ENCODE measurements at regions not wholly inside any gene's neighbourhood (a gene's known extent, or its start where the extent isn't known, plus 50 kb on each side); places are given as distances from the start of the nearest gene placed in this dataset.

- Mint-ChIP-seq H3K27ac (no peak overlapping the region), H3K9me3 (no peaks in the 10 kb centered on the region), H3K27me3 (peaks cover 5% of the 10 kb centered on the region), H3K4me1 (no peaks in the 10 kb centered on the region), H3K4me3 (no peak overlapping the region), H3K36me3 (ENCODE audit: low read depth) (no peaks in the 10 kb centered on the region)
- ChIA-PET CTCF (no interaction called here), POLR2A (no interaction called here)
- no peak for DNase-seq
Measured at GRCh38 chr3:61311044-61311443, 59.8 kb upstream of the FHIT start.

- no peaks in the 10 kb centered on the region for H3K4me1 Mint-ChIP-seq
- no peaks in the 10 kb centered on the region for H3K9me3 Mint-ChIP-seq
- H3K4me3 Mint-ChIP-seq = no peak overlapping the region
- POLR2A ChIA-PET = no interaction called here
- H3K36me3 Mint-ChIP-seq (ENCODE audit: low read depth) = no peaks in the 10 kb centered on the region
- CTCF ChIA-PET = no interaction called here
- H3K27ac Mint-ChIP-seq = no peak overlapping the region
- peaks cover 5% of the 10 kb centered on the region for H3K27me3 Mint-ChIP-seq
- DNase-seq = no peak
Measured at GRCh38 chr3:61315871-61316270, 64.6 kb upstream of the FHIT start.

- CTCF ChIA-PET = no interaction called here
- H3K27me3 Mint-ChIP-seq = no peaks in the 10 kb centered on the region
- H3K27ac Mint-ChIP-seq = no peak overlapping the region
- no peak for DNase-seq
- no peaks in the 10 kb centered on the region for H3K9me3 Mint-ChIP-seq
- POLR2A ChIA-PET = no interaction called here
- H3K36me3 Mint-ChIP-seq (ENCODE audit: low read depth) = no peaks in the 10 kb centered on the region
- no peak overlapping the region for H3K4me3 Mint-ChIP-seq
- no peaks in the 10 kb centered on the region for H3K4me1 Mint-ChIP-seq
Measured at GRCh38 chr3:61323094-61323493, 71.8 kb upstream of the FHIT start.

GRCh38 chr3:61331929-61332552 is 80.8 kb upstream of the FHIT start:
- no peak for DNase-seq
- Mint-ChIP-seq H3K4me1 (no peaks in the 10 kb centered on the region), H3K4me3 (no peak overlapping the region), H3K36me3 (ENCODE audit: low read depth) (no peaks in the 10 kb centered on the region), H3K9me3 (no peaks in the 10 kb centered on the region), H3K27ac (no peak overlapping the region), H3K27me3 (peaks cover 1% of the 10 kb centered on the region)
- ChIA-PET POLR2A (no interaction called here), CTCF (no interaction called here)

- H3K27me3 Mint-ChIP-seq = peaks cover 1% of the 10 kb centered on the region
- ChIA-PET CTCF (no interaction called here), POLR2A (no interaction called here)
- no peaks in the 10 kb centered on the region for H3K4me1 Mint-ChIP-seq
- no peak overlapping the region for H3K27ac Mint-ChIP-seq
- H3K36me3 Mint-ChIP-seq (ENCODE audit: low read depth) = no peaks in the 10 kb centered on the region
- H3K4me3 Mint-ChIP-seq = no peak overlapping the region
- DNase-seq = no peak
- H3K9me3 Mint-ChIP-seq = no peaks in the 10 kb centered on the region
Measured at GRCh38 chr3:61333192-61333961, 82.1 kb upstream of the FHIT start.

- Mint-ChIP-seq H3K36me3 (ENCODE audit: low read depth) (no peaks in the 10 kb centered on the region), H3K4me3 (no peak overlapping the region), H3K27ac (no peak overlapping the region), H3K4me1 (no peaks in the 10 kb centered on the region), H3K27me3 (peaks cover 1% of the 10 kb centered on the region), H3K9me3 (no peaks in the 10 kb centered on the region)
- POLR2A ChIA-PET = no interaction called here
- no peak for DNase-seq
- CTCF ChIA-PET = no interaction called here
Measured at GRCh38 chr3:61334783-61335182, 83.5 kb upstream of the FHIT start.

- no peaks in the 10 kb centered on the region for H3K4me1 Mint-ChIP-seq
- H3K36me3 Mint-ChIP-seq (ENCODE audit: low read depth) = no peaks in the 10 kb centered on the region
- H3K9me3 Mint-ChIP-seq = no peaks in the 10 kb centered on the region
- POLR2A ChIA-PET = no interaction called here
- no peaks in the 10 kb centered on the region for H3K27me3 Mint-ChIP-seq
- no peak for DNase-seq
- H3K4me3 Mint-ChIP-seq = no peak overlapping the region
- CTCF ChIA-PET = no interaction called here
- H3K27ac Mint-ChIP-seq = no peak overlapping the region
Measured at GRCh38 chr3:61340931-61341461, 89.7 kb upstream of the FHIT start.

GRCh38 chr3:61343543-61343942 is 92.3 kb upstream of the FHIT start:
- CTCF ChIA-PET = no interaction called here
- Mint-ChIP-seq H3K4me1 (no peaks in the 10 kb centered on the region), H3K9me3 (peaks cover 2% of the 10 kb centered on the region), H3K27ac (no peak overlapping the region), H3K4me3 (no peak overlapping the region), H3K36me3 (ENCODE audit: low read depth) (no peaks in the 10 kb centered on the region), H3K27me3 (no peaks in the 10 kb centered on the region)
- POLR2A ChIA-PET = no interaction called here
- DNase-seq = no peak

- H3K9me3 Mint-ChIP-seq = peaks cover 2% of the 10 kb centered on the region
- H3K27ac Mint-ChIP-seq = no peak overlapping the region
- no peaks in the 10 kb centered on the region for H3K36me3 Mint-ChIP-seq (ENCODE audit: low read depth)
- no peak overlapping the region for H3K4me3 Mint-ChIP-seq
- ChIA-PET CTCF (no interaction called here), POLR2A (no interaction called here)
- DNase-seq = no peak
- H3K27me3 Mint-ChIP-seq = no peaks in the 10 kb centered on the region
- no peaks in the 10 kb centered on the region for H3K4me1 Mint-ChIP-seq
Measured at GRCh38 chr3:61345020-61345419, 93.8 kb upstream of the FHIT start.

GRCh38 chr3:61347981-61348380 is 96.7 kb upstream of the FHIT start:
- ChIA-PET POLR2A (no interaction called here), CTCF (no interaction called here)
- no peak for DNase-seq
- Mint-ChIP-seq H3K4me1 (no peaks in the 10 kb centered on the region), H3K4me3 (no peak overlapping the region), H3K27me3 (no peaks in the 10 kb centered on the region), H3K9me3 (peaks cover 2% of the 10 kb centered on the region), H3K36me3 (ENCODE audit: low read depth) (no peaks in the 10 kb centered on the region), H3K27ac (no peak overlapping the region)

- POLR2A ChIA-PET = no interaction called here
- no peaks in the 10 kb centered on the region for H3K27me3 Mint-ChIP-seq
- H3K9me3 Mint-ChIP-seq = peaks cover 2% of the 10 kb centered on the region
- H3K27ac Mint-ChIP-seq = no peak overlapping the region
- no peaks in the 10 kb centered on the region for H3K36me3 Mint-ChIP-seq (ENCODE audit: low read depth)
- no peak overlapping the region for H3K4me3 Mint-ChIP-seq
- no peak for DNase-seq
- CTCF ChIA-PET = no interaction called here
- H3K4me1 Mint-ChIP-seq = no peaks in the 10 kb centered on the region
Measured at GRCh38 chr3:61349717-61350116, 98.5 kb upstream of the FHIT start.

- POLR2A ChIA-PET = no interaction called here
- CTCF ChIA-PET = no interaction called here
- no peaks in the 10 kb centered on the region for H3K4me1 Mint-ChIP-seq
- no peaks in the 10 kb centered on the region for H3K27me3 Mint-ChIP-seq
- no peak overlapping the region for H3K27ac Mint-ChIP-seq
- DNase-seq = no peak
- H3K4me3 Mint-ChIP-seq = no peak overlapping the region
- H3K36me3 Mint-ChIP-seq (ENCODE audit: low read depth) = no peaks in the 10 kb centered on the region
- peaks cover 2% of the 10 kb centered on the region for H3K9me3 Mint-ChIP-seq
Measured at GRCh38 chr3:61350782-61351309, 99.6 kb upstream of the FHIT start.

GRCh38 chr3:61352306-61352705 is 101.1 kb upstream of the FHIT start:
- POLR2A ChIA-PET = no interaction called here
- H3K27ac Mint-ChIP-seq = no peak overlapping the region

GRCh38 chr3:61353382-61353781 is 102.1 kb upstream of the FHIT start:
- no peaks in the 10 kb centered on the region for H3K36me3 Mint-ChIP-seq (ENCODE audit: low read depth)
- ChIA-PET POLR2A (no interaction called here), CTCF (no interaction called here)
- H3K27me3 Mint-ChIP-seq = no peaks in the 10 kb centered on the region
- no peak overlapping the region for H3K27ac Mint-ChIP-seq
- no peak for DNase-seq
- H3K4me1 Mint-ChIP-seq = no peaks in the 10 kb centered on the region
- H3K9me3 Mint-ChIP-seq = no peaks in the 10 kb centered on the region
- no peak overlapping the region for H3K4me3 Mint-ChIP-seq

More at GRCh38 chr3:61352306-61352705, 101.1 kb upstream of the FHIT start:
- Mint-ChIP-seq H3K27me3 (no peaks in the 10 kb centered on the region), H3K36me3 (ENCODE audit: low read depth) (no peaks in the 10 kb centered on the region), H3K9me3 (no peaks in the 10 kb centered on the region), H3K4me3 (no peak overlapping the region), H3K4me1 (no peaks in the 10 kb centered on the region)
- CTCF ChIA-PET = no interaction called here
- no peak for DNase-seq
